Activated CD4-positive, alpha-beta T cell treated with anti-CD3 and anti-CD28 coated beads, Interleukin-2, Interleukin-6, amounts not matched to agents 100 ng/mL and 50 ng/mL, durations not matched to agents 16 hours and 8 hours (primary cell): ENCODE measurements at regions not wholly inside any gene's neighbourhood (a gene's known extent, or its start where the extent isn't known, plus 50 kb on each side); places are given as distances from the start of the nearest gene placed in this dataset.
"Not testable (repeated sequence)": the region's sequence is repeated elsewhere in the genome, so short reads cannot be mapped to it uniquely, and the experiment has no call there.

Experiments used
- DNase-seq: peaks from one replicate; pipeline ENCODE4 v3.0.0-alpha.2; 2020

DNA sequence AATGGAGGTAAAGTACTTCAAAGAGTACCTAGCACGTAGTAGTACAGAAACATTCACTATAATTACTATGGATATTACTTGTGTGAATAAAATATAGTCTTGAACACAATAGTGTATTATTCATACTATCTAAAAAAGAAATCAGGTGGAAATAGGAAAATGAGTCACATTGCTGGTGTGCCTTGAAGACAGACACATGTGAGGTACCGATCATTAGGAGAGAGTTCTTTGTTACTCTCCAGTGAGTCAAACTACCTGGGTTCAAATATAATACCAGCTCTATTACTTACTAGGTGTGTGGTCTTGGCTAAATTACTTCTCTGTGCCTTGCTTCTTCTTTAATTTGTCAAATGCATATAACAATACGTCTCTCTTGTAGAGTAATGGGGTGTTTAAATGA lies 50.8 kb upstream of the BEND6 start:
- DNase-seq = no peak

DNA sequence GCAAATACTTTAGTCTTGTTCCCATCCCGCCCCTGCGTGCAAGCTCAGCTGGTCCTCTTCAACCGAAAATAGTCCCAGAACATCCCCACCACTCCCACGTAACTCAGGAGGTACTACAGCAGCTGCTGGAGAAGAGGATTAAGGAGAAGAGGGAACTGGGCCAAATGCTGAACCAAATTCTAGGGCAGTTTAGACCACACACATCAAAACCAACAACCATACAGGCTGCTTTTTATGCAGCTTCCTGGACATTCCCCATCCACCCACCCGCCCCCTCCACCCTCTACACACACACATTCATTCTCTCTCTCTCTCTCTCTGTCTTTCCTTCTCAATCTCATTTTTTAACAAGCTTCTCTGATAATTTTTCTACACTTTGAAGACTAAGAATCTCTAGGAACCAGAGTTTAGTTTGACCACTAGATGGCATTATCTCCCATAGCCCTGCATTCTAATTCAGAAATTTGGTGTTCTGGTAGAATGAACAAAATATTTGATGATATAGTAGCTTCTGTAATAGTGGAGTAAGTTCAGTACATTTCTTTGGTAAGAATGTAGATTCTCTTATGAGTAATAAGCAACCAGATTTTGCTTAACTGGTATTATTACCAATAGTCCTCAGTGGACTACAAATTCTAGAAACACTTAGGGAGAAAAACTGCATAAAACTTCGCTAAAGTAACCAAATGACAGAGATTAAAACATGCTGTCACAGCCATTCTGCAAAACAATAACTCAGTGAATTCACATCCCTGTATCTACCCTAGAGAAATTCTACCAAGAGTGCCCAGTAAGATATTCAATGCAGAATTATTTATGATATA lies 52.1 kb upstream of the BEND6 start:
- peak; percentile 48 for DNase-seq

DNA sequence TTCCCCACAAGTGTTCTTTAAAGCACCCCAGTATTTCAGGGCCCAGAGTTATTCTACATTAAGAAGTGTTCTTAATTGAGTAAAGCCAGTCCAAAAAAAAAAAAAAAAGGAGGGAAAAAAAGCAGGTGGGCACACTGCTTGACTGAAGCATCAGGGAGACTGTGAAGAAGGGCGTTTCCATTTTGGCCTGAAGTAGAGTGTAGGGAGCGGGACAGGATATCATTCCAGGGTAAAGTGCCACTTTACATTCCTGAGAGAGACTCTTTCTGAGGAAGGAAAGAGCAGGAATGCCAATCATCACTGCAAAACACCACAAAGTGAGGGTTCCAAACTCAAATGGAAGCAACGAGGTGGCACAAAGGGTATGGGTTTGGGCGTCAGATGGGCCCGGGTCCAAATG lies 54.1 kb upstream of the BEND6 start:
- no peak for DNase-seq

DNA sequence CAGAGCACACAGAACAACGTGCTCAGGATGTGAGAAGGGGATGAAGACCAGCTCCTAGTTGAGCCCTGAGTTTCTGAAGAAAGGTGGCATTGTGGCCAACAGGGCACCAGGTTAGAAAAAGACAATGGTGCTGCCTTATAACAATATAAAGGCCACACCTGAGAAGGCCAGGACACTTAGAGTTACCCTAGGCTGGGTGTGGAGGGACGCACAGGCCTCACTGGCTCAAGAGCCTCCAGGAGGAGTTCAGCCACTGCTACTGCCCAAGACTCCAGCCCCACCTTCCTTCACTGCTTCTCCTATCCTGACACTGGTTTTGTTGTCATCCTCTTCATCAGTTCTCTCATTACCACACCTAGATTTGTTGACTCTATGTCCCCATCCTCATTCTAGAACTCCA lies 55.2 kb upstream of the BEND6 start:
- no peak for DNase-seq

DNA sequence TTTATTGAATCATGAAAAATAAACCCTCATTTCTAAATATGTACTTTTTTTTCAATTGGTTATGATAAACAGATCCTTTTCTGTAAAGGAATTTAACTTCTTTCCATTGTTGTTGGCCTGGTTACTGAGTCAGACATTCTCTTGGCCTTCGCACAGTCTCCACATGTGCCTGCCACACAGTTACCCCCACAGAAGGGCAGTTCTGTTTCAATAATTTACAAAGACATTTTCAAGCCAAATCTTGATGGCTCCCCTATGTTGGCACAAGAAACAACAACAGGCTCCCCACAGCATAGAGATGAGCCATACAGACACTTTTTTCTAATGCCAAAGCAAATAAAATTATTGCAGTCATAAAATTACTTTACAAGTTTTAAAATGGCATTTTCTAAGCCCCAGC lies 55.6 kb upstream of the BEND6 start:
- no peak for DNase-seq

DNA sequence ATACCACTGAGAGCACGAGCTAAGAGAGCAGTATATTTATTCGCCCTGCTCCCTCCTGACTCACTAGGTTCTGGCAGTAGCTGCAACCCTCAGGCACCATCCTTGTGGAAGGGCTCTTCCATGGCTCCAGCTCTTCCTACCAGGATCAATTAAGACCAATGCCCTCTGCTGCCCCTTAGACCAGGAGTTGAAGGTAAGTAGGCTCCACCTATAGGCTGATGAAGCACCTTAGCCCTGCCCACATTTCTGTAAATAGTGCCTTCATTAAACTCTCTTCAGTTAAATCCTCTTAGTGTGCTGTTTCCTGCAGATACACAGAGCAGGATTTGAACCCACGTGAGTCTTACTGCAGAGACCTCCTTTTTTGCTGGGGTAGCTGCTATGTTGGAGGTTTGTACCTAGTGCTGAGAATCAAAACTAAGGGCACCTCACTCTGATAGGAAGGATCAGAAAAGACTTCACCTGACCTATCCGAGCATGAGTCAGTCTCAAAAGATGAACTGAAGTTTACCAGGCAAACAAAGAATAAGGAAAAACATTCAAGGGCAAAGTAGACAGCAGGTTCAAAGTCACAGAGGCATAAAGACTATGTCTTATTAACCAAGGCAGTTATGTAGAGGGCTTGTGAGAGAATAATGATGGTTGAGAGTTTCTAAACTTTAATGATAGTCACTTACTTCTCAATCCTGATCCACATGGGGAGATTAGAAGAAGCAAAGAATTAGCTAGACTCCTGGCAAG lies 56.9 kb upstream of the BEND6 start:
- no peak for DNase-seq

DNA sequence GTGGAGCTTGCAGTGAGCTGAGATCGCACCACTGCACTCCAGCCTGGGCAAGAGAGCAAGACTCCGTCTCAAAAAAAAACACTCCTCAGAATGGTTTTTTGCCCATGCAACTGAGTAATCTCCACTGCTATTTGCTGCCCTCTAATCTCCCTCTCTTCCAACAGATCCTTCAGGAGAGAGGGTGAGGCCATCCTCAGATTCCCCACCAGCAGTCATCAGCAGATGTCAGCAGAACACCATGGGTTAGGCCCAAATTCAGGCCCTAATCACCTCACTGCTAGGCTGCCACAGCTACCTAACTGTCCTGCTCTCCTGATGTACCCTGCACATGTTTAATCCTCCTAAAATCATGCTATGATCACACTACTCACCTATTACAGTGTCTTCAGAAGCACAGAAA lies 63.2 kb upstream of the BEND6 start:
- DNase-seq = peak; percentile 12

DNA sequence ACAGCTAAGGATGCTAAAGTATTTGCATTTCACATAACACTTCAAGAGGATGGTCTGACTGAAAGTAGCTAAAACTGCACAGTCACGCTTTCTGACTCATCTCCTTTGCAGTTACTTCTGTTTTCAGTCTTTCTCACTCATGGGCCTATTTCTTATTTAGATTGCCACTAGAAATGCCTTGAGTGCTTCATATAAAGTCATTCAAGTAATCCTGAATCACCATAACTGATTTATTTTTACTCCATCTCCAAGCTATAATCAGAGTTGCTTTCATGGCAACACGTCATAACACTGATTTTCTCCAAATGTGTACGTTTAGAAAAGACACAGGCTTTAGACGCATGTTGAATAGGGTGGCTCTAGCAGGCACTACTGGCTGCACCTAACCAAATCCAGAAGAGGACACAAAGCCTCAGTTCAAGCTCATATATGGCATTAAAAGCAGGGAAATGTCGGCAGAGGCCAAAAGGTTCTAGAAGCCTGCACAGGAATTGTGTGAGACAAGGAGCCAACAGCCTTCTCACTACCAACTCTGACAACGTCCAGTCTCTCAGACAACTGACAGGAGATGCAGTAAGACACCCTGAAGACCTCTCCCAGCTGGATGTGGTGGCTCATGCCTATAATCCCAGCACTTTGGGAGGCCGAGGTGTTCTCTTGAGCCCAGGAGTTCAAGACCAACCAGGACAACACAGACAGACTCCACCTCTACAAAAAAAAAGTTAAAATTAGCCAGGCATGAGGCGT lies 64.1 kb upstream of the BEND6 start:
- DNase-seq = peak; percentile 83

DNA sequence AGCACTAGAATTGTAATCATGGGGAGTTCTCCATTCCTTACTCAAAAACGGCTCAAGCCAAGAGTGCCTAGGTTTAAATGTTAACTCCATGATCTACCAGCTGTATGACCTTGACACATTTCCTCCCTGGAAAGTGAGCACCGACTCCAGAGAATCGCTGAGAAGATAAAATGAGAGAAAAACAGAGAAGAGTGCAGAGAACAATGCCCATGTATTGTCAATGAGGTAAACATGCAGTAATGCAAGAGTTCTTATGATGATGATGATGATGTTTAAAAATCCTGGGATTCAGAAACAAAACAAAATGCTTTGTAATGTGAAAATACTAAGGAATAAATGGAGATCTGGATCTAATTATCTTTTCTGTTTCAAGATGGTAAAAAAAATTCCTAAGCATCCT lies 64.8 kb upstream of the BEND6 start:
- no peak for DNase-seq

DNA sequence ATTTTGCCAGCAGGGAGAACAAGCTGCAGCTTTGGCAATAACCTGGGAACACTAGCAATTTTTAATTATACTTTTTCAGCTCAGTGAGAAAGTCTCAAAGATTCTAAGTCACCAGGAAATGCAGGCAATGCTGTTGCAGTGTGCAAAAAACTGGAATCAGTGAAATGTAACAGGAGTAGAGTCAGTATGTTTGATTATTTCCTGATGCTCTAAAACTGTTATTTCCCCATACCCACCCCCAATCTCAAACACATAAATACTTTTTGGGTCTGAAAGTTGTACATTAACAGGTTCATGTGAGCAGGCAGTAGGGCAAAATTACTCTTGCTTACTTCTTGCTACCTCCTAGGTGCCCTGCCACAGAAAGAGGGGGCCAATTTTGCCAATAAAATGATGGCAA lies 65.4 kb upstream of the BEND6 start:
- no peak for DNase-seq

DNA sequence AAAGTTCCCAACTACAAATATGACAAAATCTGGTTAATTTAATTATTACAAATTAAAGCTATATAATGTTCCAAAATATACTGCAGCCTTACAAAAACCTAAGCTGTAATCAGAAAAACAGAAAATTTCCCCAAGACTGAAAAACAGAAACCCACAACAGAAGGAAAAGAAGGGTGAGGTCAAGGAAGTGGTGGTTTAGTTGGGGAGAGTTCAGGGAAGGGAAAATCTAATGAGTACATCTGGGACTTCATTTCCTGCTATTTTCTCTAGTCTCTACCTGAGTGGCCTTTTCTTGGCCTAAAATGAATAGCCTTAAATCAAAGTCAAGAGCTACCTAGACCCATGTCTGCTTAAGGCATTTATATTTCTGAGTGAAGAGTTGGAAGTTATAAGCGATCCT lies 66.2 kb upstream of the BEND6 start:
- DNase-seq = no peak

DNA sequence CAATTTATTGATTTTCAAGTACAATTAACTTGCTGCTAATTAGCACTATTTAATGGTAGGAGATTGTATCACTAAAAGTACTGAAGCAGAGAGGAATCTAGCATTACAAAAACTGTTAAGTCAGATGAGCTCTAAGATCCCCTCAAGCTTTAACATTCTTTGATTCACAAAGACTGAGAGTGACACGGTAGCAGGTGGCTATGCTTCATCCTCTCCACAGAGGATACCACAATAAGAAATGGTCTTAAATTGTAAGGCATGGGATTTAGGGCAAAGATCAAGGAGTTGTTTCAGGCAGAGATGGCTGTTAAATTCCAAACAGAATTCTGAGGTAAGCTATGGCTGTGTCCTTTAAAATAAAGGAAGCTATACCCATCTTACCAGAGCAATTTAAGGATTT lies 67.8 kb upstream of the BEND6 start:
- no peak for DNase-seq

DNA sequence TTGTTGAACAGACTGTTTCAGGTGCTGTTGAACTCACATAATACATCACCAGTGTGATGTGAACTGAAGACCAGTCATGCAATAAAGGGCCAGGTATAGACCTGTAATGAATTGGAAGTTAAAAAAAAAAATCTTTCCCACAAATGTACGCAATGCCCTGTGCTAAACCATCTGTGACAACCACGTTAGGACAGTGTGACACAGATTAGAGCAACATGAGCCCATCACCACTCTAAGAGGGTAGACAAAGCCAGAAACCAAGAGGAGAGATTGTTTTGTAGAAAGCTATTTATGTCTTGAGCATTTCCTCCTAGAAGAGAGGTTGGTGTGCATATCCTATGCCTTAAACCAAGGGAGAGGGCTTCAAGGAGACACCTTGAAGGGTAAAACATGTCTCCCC lies 77.0 kb upstream of the BEND6 start:
- no peak for DNase-seq

DNA sequence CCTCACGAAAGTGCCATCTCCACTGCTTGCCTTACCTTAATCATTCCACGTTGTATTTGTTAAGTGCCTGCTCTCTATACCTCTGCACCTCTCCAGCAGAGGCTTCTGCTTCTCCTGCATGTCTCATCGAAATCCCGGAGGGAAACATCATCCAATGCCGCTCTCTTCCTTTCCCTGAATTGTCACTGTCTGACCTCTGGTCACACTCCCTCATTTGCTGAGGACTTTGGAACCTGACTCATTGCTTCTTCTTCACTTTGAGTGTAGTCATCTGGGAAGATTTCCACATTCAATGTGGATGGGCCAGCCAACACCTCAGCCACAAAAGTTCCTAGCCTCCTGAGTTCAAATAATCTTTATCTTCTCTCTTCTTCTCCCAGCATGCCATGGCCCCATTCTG lies 78.9 kb upstream of the BEND6 start:
- no peak for DNase-seq

DNA sequence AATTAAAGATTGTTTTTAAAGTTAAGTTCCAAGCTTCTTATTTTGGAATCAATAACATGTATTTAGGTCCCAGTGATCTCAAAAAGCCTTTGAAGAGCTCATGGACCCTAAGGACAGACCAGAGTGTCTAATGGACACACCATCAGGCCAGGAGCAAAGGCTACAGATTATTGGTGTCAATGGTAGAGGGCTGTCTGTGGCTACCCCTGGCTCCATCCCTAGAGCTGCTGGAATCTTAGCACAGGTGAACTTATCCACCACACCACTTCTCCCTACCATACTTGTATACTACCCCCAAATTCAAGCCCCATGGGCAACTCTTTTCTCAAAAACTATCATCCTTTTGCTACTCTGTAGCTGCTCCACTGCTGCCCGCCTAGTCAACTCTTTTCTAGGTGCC lies 79.4 kb upstream of the BEND6 start:
- DNase-seq = no peak

DNA sequence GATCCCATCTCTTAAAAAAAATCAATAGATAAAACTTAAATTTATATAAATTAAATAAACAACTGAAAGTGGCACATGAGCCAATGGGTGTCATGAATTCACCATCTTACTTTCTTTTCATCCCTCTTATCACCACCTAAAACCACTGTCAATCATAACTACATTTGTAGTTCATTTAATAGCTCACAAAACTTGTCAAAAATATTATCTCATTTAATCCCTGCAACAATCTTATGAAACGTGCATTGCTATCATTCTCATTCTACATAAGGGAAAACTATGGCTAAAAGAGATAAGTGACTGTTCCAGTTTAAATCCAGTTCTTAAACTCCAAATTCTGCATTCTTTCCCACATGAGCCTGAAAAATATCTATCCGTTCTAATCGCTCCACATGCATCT lies 80.6 kb upstream of the BEND6 start:
- no peak for DNase-seq

DNA sequence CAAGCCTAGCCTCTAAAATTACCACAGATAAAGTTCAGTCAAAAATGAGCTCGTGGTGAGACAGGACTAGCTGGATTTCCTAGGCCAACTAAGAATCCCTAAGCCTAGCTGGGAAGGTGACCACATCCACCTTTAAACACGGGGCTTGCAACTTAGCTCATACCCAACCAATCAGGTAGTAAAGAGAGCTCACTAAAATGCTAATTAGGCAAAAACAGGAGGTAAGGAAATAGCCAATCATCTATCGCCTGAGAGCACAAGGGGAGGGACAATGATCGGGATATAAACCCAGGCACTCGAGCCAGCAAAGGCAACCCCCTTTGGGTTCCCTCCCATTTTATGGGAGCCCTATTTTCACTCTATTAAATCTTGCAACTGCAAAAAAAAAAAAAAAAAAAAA lies 84.9 kb upstream of the BEND6 start:
- DNase-seq = not testable (repeated sequence)

DNA sequence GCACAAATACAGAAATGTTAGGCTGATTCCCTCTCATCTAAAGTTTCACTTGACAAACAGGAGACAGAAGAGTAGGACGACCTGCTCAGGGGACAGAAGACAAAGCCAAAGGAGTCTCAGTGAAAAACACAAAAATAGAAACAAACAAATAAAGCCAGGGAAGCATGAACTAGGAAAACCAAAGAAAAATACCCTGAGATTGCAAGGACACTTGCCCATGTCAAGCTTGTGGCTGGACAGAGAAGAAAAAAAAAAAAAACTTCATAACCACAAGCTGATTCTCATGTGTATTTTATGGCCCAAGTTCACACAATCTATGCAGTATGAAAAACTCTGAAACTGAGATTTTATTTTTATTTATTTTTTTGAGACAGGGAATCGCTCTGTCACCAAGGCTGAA lies 85.6 kb upstream of the BEND6 start:
- DNase-seq = no peak

DNA sequence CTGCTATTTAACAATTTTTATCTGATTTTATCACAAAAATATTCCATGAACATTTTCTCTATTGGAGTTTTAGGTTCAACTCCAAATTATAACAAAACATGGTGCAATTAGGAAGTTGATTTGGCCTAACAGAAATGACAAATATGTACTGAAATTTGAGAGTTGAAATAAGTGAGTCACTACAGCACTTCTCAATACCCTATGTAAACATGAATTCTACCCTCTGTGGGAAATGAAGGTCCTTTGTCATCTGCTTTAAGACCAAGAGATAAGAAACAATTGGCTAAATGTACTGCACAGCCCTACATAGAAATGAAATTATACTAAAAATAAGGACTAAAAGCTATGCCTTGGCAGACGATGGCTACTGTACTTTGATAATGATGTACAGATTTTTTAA lies 86.2 kb upstream of the BEND6 start:
- DNase-seq = no peak

DNA sequence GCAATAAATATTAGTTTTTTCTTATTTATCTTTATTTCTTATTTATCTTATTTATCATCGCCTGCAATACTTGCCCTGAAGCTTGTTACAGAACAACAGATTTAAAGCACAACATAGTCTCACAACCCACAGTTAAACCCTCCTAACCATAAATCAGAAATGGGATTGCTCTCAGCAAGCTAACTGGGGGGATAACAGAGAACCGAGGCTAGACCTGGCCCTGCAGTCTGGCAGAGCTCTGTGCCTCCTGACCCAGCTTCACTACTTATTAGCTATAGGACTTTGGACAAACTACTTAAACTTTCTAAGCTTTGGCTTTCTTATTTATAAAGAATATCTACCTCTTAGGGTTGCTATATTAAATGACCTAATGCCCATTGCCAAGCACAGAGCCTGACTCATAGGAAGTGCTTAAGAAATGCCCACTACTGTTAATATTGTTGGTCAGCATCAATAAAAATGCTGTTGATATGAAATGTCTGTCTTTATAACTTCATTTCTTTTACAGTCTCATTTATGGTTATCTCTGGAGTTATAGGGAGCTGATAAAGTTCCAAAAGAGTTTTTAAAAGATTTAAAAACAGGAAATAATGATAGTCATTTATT lies 87.9 kb upstream of the BEND6 start:
- no peak for DNase-seq

DNA sequence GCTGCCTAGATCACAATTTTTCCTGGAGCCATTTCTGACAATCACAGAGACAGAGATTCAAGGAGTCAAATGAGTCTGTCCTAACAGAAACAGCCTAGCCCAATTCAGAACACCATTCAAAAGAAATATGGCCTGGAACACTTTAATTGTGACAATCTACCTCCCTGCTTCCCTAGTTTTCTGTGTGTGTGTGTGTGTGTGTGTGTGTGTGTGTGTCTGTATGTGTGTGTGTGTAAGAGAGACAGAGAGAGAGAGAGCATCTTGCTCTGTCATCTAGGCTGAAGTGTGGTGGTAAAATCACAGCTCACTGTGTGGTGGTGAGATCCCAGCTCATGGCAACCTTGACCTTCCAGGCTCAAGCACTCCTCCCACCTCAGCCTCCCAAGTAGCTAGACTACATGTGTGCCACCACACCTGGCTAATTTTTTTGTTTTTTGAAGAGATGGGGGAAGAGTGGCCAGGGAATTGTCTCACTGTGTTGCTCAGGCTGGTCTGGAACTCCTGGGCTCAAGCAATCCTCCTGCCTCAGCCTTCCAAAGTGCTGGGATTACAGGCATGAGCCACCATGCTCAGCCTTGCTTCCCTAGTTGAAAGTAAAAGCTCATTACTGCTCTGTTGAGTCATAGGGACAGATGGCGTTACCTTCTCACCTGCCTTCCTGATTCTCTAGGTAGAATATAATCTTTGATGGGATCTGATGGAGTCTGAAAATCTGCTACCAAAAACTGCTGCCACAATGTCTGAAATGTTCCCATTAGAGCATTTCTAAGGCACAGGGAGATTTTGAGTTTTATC lies 89.6 kb upstream of the BEND6 start:
- DNase-seq = no peak

DNA sequence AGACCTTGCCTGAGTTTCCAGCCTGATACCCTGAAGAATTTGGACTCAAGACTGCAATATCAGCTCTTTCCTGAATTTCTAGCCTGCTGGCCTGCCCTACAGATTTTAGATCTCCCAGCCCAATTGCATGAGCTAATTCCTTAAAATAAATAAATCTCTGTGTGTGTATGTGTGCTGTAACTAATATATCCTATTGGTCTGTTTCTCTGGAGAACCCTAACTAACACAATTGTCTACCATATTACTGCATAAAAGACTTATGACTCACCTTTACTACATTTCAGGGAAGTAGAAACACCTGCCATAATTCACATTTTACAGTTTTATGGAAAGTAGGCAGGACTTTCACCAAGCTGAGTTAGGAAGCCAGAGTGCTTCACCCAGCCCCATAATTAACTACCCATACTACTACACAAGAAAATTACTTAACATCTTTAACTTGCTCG lies 90.7 kb upstream of the BEND6 start:
- DNase-seq = no peak

DNA sequence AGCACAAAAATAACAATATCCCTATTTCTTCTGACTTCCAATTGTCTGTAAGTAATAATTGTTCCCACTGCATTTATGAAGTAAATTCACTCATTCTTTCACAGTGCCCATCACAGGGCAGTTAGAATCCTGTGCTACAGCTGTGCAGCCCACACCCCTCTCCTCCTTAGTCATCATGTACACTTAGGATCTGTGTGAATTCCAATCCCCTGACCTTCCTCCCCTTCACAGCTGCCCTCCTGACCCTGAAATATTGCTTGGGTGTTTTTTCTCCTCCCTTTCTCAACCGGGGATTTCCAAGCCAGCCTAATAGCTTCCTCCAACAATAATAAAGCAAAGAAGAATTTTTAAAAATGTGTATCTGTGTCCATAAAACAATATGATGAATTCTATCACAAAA lies 91.5 kb upstream of the BEND6 start:
- no peak for DNase-seq
